ENCODE measurements at regions not wholly inside any gene's neighbourhood (a gene's known extent, or its start where the extent isn't known, plus 50 kb on each side); places are given as distances from the start of the nearest gene placed in this dataset.
"Not testable (repeated sequence)": the region's sequence is repeated elsewhere in the genome, so short reads cannot be mapped to it uniquely, and the experiment has no call there.

DNA sequence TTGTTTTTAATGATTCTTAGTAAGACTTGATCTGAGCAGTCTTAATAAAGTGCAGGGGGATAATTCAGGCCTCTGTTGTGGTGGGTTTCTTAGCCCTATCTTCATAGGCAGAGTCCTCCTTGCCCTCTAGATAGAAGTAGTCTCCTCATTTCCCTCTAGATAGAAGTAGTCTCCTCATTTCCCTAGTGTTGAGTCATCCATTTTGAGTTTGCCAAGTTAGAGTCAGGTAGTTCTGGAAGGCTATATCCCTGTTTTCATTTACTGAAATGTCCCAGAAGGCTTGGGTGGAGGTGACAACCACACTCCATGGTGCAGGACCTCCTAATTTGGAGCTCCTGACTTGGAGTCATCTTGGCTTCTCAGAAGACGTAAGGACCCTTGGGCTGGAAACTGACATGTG is 384.6 kb downstream of the MLLT3 start:
- DNase-seq = no peak

- DNase-seq = no peak
Measured at GRCh38 chr9:20236676-20237075, 385.6 kb downstream of the MLLT3 start.

GRCh38 chr9:20235206-20235605 is 387.1 kb downstream of the MLLT3 start:
- DNase-seq = not testable (repeated sequence)

DNA sequence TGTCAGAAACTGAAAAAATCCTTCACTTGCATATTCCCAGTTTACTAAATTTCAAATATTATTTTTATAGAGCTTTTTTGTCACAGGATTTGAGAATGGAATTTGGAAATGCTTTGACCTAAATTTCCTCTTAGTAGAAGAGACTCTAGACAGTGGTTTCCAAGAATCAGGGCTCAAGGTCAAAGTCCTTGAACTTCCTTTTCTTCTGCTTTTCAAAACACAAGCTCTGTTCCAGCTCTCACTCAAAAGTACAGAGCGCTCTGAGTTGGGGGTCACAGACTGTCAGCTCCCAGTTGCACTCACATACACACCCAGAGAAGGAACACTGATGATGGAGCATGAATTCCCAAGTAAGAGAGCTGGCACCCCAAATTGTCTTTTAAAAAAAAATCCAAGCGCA is 394.2 kb downstream of the MLLT3 start:
- no peak for DNase-seq

DNA sequence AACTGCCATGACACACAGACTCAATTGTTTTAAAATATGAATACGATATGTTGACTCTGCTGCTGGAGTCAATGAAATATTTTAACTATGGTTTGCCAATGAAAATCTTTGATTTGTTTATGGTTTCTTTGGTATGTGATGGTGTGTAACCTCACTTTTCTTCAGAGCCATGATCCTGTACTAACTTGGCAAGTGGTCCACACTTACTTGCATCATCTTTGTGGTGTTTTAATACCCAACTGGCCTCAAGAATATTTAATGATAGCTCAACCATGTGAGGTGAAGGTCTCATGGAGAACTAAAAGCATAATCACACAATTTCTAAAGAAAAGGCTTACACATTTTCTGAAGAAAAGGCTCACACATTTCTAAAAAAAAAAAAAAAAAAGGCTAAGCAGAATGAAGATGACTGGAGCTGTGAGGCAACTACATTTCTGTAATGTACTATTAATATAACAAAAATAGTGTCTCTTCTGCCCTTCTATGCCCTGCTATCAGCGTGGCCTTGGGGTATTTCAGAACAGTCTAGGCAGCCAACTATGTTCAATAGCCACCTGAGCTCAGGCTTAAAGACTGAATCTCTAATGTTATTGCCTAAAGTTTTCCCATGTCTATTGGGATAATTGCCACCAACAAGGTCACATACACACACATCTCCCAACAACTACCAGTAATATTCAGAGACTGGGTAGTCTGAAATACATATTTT is 395.0 kb downstream of the MLLT3 start:
- no peak for DNase-seq

DNA sequence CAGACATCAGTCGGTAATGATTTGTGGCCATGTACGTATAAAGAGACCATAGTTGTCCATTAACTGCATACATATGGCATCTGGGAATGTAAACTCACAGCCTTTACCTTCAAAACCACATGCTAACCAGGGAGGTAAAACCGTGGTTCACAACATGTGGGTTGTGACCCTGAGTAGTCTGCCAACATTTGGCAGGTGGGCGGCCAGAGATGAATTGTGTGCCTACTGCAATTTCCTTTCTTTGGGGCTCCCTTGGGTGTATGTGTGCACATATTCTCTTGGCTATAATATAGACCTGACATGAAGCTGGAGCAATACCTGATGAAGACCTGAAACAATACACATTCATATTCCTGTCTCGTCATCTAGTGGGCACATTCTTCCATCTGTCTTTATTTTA is 396.0 kb downstream of the MLLT3 start:
- DNase-seq = no peak

GRCh38 chr9:20225826-20226225 is 396.5 kb downstream of the MLLT3 start:
- DNase-seq = no peak

DNA sequence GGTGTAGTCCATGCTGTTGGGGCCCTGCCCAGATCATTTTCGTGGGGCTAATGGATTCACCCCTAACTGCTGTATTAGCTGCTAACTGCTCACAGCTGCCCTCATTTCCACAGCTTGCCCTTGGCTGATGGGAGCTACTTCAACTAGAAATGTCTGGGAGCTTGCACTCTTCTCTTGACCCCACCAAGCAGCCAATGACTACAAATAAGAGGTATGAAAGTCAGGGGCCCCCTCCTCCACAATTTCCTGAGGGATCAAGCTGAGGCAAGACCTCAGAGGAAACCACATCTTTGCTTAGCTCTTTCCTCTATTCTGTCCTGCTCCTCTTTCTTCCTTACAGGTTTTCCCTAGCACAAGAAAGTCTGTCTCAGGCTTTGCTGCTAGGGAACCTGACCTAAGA is 397.5 kb downstream of the MLLT3 start:
- DNase-seq = no peak

- DNase-seq = no peak
Measured at GRCh38 chr9:20220286-20220685, 402.0 kb downstream of the MLLT3 start.

- no peak for DNase-seq
Measured at GRCh38 chr9:20219437-20219836, 402.9 kb downstream of the MLLT3 start.

DNA sequence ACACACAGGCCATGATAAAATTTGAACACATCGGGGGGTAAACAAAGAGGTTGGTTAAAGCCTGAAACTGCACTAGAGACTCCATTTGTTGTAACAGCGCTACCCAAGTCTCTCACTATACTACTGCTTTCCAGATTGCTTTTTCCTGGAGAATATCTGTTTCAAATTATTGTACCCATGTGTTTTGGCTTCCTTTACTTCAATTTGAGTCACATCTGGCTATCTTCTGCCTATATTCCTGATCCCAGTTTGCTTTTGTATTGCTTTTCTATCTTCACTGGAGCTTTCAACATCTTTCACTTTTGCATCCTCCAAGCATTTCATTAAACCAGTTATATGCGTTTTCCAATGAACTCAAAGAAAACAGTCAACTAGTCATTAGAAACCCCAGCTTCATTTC is 404.7 kb downstream of the MLLT3 start:
- DNase-seq = no peak

- no peak for DNase-seq
Measured at GRCh38 chr9:20216438-20216837, 405.9 kb downstream of the MLLT3 start.

DNA sequence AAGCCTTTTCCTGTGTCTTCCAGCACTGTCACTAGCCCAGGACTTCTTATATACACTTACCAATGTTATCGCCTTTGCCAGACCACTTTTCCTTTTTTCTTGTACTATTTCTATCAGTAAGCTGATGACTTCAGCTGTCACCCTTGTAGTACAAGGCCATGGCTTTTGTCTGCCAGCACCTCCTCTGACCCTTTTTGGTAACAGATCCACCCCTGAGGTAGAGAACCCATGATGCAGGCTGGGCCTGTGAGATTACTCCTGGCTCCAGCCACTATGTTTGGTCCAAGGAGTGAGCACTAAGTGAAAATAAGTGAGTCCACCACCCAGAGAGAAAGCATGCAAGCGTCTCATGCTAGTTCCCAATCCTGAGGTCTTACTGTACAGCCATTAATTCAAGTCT is 406.7 kb downstream of the MLLT3 start:
- no peak for DNase-seq

DNA sequence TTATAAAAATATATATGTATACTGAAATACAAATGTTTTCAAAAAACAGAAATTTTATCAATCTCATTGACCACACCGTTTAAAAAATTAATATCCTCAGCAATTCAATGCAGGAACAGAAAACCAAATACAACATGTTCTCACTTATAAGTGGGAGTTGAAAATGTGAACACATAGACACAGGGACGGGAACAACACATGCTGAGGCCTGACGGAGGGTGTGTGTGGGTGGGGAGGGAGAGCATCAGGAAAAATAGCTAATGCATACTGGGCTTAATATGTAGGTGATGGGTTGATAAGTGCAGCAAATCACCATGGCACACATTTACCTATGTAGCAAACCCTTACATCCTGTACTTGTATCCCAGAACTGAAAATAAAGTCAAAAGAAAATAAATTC is 409.5 kb downstream of the MLLT3 start:
- no peak for DNase-seq

DNA sequence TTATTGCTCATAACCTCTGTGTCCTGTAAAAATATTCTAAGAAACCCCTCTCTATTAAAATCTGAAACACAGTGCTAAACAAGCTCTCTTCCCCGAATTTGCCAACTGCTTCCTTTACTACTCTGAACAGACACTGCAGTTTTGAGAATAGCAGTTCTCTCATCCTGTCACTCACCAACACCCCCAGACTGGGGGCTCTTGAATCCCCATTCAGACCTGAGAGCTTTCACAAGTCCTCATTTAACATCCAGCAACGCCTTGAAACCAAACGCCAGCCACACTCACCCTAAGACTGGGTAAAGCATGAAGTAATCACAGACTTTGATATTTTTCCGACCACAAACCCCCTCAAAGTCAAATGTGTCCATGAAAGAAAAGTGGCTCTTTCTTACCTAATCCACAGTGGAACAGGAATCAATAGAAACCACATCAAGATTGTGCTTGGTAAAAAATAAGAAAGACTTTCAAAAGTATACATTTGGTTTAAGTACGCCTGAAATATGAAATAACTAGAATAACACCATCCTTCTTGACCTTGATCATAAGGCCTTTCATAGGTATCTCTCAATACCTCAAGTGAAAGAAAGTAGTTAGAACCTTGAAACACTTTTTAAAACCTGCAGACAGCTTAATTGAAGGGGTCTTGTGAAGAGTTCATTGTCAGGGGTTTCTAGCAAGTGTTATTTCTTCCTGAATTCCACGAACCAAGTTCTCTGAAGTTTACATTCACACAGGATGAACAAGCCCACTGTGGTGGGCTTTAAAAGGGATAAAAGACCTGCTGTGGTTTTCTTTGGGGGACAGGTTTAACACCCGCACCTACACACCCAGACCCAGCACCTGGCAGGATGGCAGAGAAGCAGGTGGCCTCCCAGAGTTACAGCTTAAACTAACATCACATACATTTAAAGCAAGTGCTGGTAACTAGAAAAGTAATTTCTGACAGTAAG is 412.6 kb downstream of the MLLT3 start:
- peak; percentile 54 to 69 for DNase-seq

DNA sequence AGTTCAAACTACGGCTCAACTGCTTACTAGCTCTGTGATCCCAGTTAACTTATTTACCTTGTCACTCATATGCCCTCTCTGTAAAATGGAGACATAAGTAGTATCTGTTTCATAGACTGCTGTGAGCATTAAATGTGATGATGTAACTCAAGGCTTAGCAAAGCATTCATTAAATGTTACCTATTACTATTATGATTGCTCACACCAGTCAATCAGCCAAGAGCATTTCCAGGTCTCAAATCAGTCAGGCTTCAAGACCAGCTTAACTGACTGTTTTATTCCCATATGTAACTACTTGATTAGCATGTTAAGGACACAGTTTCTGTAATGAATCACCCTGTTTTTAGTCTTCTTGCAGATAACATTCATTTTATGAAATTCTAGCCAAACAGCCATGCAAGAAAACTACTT is 413.3 kb downstream of the MLLT3 start:
- DNase-seq = no peak

- DNase-seq = no peak
Measured at GRCh38 chr9:20208226-20208625, 414.1 kb downstream of the MLLT3 start.

- DNase-seq = no peak
Measured at GRCh38 chr9:20207176-20207575, 415.1 kb downstream of the MLLT3 start.

GRCh38 chr9:20205821-20206220 is 416.5 kb downstream of the MLLT3 start:
- DNase-seq = no peak

DNA sequence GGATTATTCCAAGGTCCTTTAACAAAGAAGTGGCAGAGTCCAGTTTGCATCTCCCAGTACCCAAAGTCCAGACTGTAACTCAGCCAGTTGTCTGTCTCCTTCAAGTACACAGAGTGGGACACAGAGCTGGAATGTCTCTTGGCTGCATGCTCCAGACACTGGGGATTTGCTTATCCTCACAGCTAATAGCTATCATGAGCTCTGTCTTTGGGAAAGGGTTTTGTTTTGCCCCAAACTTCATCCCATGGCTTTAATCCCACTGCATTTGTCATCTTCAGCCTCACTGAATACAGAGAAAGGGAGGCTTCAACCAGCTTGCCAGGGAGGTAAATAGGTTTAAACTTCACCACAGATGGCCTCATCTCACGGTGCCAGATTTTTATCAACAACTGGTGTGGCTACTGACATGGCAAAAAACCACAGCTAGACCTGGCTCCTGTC is 412.2 kb upstream of the SLC24A2 start:
- no peak for DNase-seq

DNA sequence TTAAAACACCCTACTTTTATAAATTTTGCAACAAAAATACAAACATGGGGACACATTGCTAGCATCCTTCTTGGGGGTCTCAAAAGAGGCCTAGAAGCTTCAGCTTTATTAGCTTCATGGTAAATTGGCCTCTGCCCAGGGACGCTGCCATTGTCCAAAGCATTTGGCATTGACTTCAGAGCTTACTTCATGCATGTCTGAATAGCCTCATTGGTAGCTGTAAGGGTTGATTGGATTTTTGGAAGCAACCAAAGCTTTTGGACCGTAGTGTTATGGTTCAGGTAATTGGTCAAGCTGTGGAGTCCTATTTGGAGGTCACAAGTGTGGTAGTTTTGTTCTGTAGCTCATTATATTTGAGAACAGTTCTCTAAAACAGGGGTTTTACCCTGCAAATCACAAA is 411.7 kb upstream of the SLC24A2 start:
- DNase-seq = no peak

- DNase-seq = no peak
Measured at GRCh38 chr9:20199111-20199510, 410.3 kb upstream of the SLC24A2 start.

GRCh38 chr9:20197976-20198685 is 409.3 kb upstream of the SLC24A2 start:
- DNase-seq = no peak
